HepG2 (cell line): ENCODE measurements at regions not wholly inside any gene's neighbourhood (a gene's known extent, or its start where the extent isn't known, plus 50 kb on each side); places are given as distances from the start of the nearest gene placed in this dataset.

Experiments used
- AHDC1 ChIP-seq: sonication (generic); formaldehyde crosslinking; IDR thresholded peaks from 2 replicates; pipeline ENCODE4 v1.5.1; 2020; ENCODE audit warnings: mild to moderate bottlenecking, missing genetic modification reagents, borderline replicate concordance
- FOXK2 ChIP-seq: fragments of 450-650 bp; IDR thresholded peaks from 2 replicates; pipeline ENCODE4 v1.6.1; 2016
- HNF4G ChIP-seq, 2 experiments: sonication (generic) in 1 of 2; formaldehyde crosslinking in 1 of 2; IDR thresholded peaks; 2 replicates each; pipeline versions ENCODE4 v1.4.0 to v1.6.1; 2011 to 2020; ENCODE audit warnings: borderline replicate concordance in 2 of 2, low read depth in 2 of 2, mild to moderate bottlenecking in 2 of 2, low read length in 1 of 2, missing genetic modification reagents in 1 of 2, moderate library complexity in 1 of 2
- JUND ChIP-seq: sonication (generic); formaldehyde crosslinking; IDR thresholded peaks from 2 replicates; pipeline ENCODE4 v1.8.0; 2022; ENCODE audit warnings: mild to moderate bottlenecking, missing genetic modification reagents
- KLF11 ChIP-seq: IDR thresholded peaks from 2 replicates; pipeline ENCODE4 v1.6.1; 2016; ENCODE audit warnings: missing compliant biosample characterization
- MTA1 ChIP-seq: sonication (generic); formaldehyde crosslinking; IDR thresholded peaks from 2 replicates; pipeline ENCODE4 v1.4.0; 2020; ENCODE audit warnings: missing genetic modification reagents, mild to moderate bottlenecking, borderline replicate concordance
- NFYB ChIP-seq: sonication (generic); formaldehyde crosslinking; IDR thresholded peaks from 2 replicates; pipeline ENCODE4 v1.4.0; 2020; ENCODE audit warnings: missing genetic modification reagents
- NR3C1 ChIP-seq: sonication (generic); formaldehyde crosslinking; IDR thresholded peaks from 2 replicates; pipeline ENCODE4 v1.4.0; 2020; ENCODE audit warnings: missing genetic modification reagents
- PHF8 ChIP-seq: sonication (generic); formaldehyde crosslinking; IDR thresholded peaks from 2 replicates; pipeline ENCODE4 v1.5.0; 2020; ENCODE audit warnings: missing genetic modification reagents
- PREB ChIP-seq: sonication (generic); formaldehyde crosslinking; IDR thresholded peaks from 2 replicates; pipeline ENCODE4 v1.4.0; 2020; ENCODE audit warnings: missing genetic modification reagents
- REPIN1 ChIP-seq: sonication (generic); formaldehyde crosslinking; IDR thresholded peaks from 2 replicates; pipeline ENCODE4 v1.8.0; 2022; ENCODE audit warnings: missing genetic modification reagents, low read depth, mild to moderate bottlenecking, borderline replicate concordance
- ZBTB3 ChIP-seq: sonication (generic); formaldehyde crosslinking; IDR thresholded peaks from 2 replicates; pipeline ENCODE4 v1.4.0; 2020; ENCODE audit warnings: low read depth, mild to moderate bottlenecking, moderate library complexity, missing genetic modification reagents, borderline replicate concordance
- ZBTB43 ChIP-seq: sonication (generic); formaldehyde crosslinking; conservative IDR thresholded peaks from 2 replicates; pipeline ENCODE4 v1.4.0; 2020; ENCODE audit warnings: missing genetic modification reagents
- ZEB1 ChIP-seq: IDR thresholded peaks from 2 replicates; pipeline ENCODE4 v1.6.1; 2012; ENCODE audit warnings: mild to moderate bottlenecking, low read depth, inconsistent platforms; ENCODE audit not compliant: insufficient replicate concordance
- ZNF282 ChIP-seq: fragments of 450-650 bp; IDR thresholded peaks from 2 replicates; pipeline ENCODE4 v1.6.1; 2018; ENCODE audit not compliant: partially characterized antibody
- ZSCAN31 ChIP-seq: sonication (generic); formaldehyde crosslinking; IDR thresholded peaks from 2 replicates; pipeline ENCODE4 v1.5.0; 2020; ENCODE audit warnings: low read depth, mild to moderate bottlenecking, missing genetic modification reagents
- TF ChIP-seq, protein P1 (sequence below): sonication (generic); formaldehyde crosslinking; IDR thresholded peaks from 2 replicates; pipeline ENCODE4; 2020; ENCODE audit warnings: missing genetic modification reagents, mild to moderate bottlenecking, borderline replicate concordance
- TF ChIP-seq, protein P2 (sequence below): IDR thresholded peaks from 2 replicates; pipeline ENCODE4 v1.6.1; 2016; ENCODE audit warnings: mild to moderate bottlenecking

GRCh38 chr10:44325157-44325556 is 59.7 kb downstream of the CXCL12 start (continued):
- no peak for TF ChIP-seq ZBTB43 (CRISPR knock-in tag)
- TF ChIP-seq NR3C1: no peak
- no peak for TF ChIP-seq ZBTB3 (CRISPR knock-in tag)
- peak; percentile 69; the same call in 1 of the 2 replicates for TF ChIP-seq JUND (CRISPR knock-in tag)
- TF ChIP-seq KLF11: no peak
- TF ChIP-seq, protein P1, sequence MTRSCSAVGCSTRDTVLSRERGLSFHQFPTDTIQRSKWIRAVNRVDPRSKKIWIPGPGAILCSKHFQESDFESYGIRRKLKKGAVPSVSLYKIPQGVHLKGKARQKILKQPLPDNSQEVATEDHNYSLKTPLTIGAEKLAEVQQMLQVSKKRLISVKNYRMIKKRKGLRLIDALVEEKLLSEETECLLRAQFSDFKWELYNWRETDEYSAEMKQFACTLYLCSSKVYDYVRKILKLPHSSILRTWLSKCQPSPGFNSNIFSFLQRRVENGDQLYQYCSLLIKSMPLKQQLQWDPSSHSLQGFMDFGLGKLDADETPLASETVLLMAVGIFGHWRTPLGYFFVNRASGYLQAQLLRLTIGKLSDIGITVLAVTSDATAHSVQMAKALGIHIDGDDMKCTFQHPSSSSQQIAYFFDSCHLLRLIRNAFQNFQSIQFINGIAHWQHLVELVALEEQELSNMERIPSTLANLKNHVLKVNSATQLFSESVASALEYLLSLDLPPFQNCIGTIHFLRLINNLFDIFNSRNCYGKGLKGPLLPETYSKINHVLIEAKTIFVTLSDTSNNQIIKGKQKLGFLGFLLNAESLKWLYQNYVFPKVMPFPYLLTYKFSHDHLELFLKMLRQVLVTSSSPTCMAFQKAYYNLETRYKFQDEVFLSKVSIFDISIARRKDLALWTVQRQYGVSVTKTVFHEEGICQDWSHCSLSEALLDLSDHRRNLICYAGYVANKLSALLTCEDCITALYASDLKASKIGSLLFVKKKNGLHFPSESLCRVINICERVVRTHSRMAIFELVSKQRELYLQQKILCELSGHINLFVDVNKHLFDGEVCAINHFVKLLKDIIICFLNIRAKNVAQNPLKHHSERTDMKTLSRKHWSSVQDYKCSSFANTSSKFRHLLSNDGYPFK (CRISPR knock-in tag): no peak
- no peak for TF ChIP-seq ZNF282
- TF ChIP-seq PREB (CRISPR knock-in tag): no peak
- 0 out of 2 replicates have a peak, but pooled peaks have one; percentile 8 for TF ChIP-seq HNF4G (IDR thresholded peaks at IDR 0.05; ENCODE audit: borderline replicate concordance, low read depth, low read length)
- TF ChIP-seq HNF4G (CRISPR knock-in tag; IDR thresholded peaks at IDR 0.05; ENCODE audit: borderline replicate concordance, low read depth): no peak
- no peak for TF ChIP-seq FOXK2
- no peak for TF ChIP-seq PHF8
- TF ChIP-seq NFYB (CRISPR knock-in tag): no peak
- TF ChIP-seq ZSCAN31 (CRISPR knock-in tag): 0 out of 2 replicates have a peak, but pooled peaks have one; percentile 30
- no peak for TF ChIP-seq REPIN1 (CRISPR knock-in tag)
- TF ChIP-seq ZEB1: peak; percentile 98
- TF ChIP-seq, protein P2, sequence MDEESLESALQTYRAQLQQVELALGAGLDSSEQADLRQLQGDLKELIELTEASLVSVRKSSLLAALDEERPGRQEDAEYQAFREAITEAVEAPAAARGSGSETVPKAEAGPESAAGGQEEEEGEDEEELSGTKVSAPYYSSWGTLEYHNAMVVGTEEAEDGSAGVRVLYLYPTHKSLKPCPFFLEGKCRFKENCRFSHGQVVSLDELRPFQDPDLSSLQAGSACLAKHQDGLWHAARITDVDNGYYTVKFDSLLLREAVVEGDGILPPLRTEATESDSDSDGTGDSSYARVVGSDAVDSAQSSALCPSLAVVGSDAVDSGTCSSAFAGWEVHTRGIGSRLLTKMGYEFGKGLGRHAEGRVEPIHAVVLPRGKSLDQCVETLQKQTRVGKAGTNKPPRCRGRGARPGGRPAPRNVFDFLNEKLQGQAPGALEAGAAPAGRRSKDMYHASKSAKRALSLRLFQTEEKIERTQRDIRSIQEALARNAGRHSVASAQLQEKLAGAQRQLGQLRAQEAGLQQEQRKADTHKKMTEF (CRISPR knock-in tag): peak; percentile 31; the same call in 1 of the 2 replicates
- TF ChIP-seq AHDC1 (CRISPR knock-in tag): peak; percentile 86
- no peak for TF ChIP-seq MTA1 (CRISPR knock-in tag)
